ENCODE measurements at regions not wholly inside any gene's neighbourhood (a gene's known extent, or its start where the extent isn't known, plus 50 kb on each side); places are given as distances from the start of the nearest gene placed in this dataset.

DNA sequence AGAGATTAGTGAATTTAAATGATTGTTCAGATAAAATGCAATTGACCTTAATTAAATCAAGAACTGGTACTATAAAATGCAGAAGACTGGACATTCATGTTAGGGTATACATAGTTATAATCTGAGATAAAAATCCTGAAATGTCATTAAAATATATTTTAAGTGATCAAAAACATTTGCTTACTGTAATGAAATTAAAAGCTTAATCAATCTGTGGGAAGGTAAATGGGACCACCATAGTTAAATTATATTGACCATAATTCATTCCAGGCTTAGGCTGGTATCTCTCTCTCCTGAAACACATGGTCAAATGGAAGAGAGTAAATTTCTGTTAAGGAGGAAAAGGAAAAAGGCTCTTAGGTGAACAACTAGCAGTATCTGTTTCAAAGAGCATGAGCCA is 474.4 kb downstream of the C4orf33 start:
- Histone ChIP-seq H3K4me3 (no peak overlapping the region), H3K4me1 (no peaks in the 10 kb centered on the region), H3K36me3 (no peaks in the 10 kb centered on the region), H3K9me3 (no peaks in the 10 kb centered on the region), H3K27me3 (no peaks in the 10 kb centered on the region), H3K27ac (no peak overlapping the region)
- no peak for ATAC-seq
- intact Hi-C loops (cut with DNase I): no loop called here
- no peak for DNase-seq
- FAIRE-seq: no peak
- TF ChIP-seq CTCF (IDR thresholded peaks at IDR 0.05): no peak

DNA sequence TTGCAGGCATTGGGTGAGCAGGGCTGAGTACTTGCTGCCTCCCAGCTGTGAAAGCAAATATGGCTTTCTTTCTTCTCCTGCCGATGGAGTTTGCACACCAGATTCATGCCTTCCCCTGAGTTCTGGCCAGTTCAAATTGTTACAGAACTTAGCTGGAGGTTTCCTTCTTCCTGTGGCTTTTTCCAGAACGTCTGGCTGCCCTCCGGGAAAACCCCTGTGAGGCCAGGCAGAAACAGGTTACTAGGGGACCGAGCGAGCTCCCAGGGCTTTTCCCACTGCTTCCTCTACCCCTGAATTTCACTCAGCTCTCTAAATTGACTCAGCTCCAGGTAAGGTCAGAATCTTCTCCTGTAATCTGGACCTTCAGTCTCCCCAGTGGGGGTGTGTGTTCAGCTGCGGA is 482.4 kb downstream of the C4orf33 start:
- ATAC-seq (peak in 1 of 4 donors; percentile 28), FAIRE-seq (no peak), DNase-seq (no peak)
- Histone ChIP-seq H3K36me3 (no peaks in the 10 kb centered on the region), H3K27me3 (no peaks in the 10 kb centered on the region), H3K9me3 (no peaks in the 10 kb centered on the region), H3K4me1 (no peaks in the 10 kb centered on the region), H3K27ac (no peak overlapping the region), H3K4me3 (no peak overlapping the region)
- intact Hi-C loops (cut with DNase I): no loop called here
- no peak for TF ChIP-seq CTCF (IDR thresholded peaks at IDR 0.05)
- WGBS, 2 donors: 50 to 55% methylated on average over 6 of the region's 6 CpGs

DNA sequence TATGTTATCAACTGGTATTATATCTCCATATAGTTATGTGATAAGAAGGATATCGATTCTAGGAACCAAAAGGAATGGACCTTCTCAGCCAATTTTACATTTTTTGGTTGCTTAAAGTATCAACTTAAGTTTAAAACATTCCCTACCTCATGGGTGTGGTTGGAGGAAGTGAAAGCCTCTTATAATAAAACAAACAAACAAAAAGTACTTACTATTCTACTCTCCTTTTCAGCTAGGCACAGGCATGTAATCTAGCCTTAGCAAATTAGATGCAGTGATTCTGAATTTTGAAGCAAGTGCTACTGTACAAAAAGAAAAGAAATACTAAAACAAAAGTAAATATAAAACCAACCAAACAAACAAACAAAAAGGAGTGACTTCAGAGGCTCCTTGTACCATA is 485.4 kb downstream of the C4orf33 start:
- no peaks in the 10 kb centered on the region for H3K36me3 ChIP-seq
- intact Hi-C loops (cut with DNase I): no loop called here
- H3K4me3 ChIP-seq: no peak overlapping the region
- no peak for FAIRE-seq
- TF ChIP-seq CTCF (IDR thresholded peaks at IDR 0.05): no peak
- 65 to 67% methylated on average over 1 of the region's 1 CpG for WGBS, 2 donors
- no peak for ATAC-seq
- DNase-seq: no peak
- no peaks in the 10 kb centered on the region for H3K27me3 ChIP-seq
- no peak overlapping the region for H3K27ac ChIP-seq
- H3K4me1 ChIP-seq: no peaks in the 10 kb centered on the region
- H3K9me3 ChIP-seq: no peaks in the 10 kb centered on the region

- Histone ChIP-seq H3K27ac (no peak overlapping the region), H3K4me3 (no peak overlapping the region), H3K4me1 (no peaks in the 10 kb centered on the region), H3K9me3 (no peaks in the 10 kb centered on the region), H3K36me3 (no peaks in the 10 kb centered on the region), H3K27me3 (no peaks in the 10 kb centered on the region)
- no peak for TF ChIP-seq CTCF (IDR thresholded peaks at IDR 0.05)
- no peak for FAIRE-seq
- no peak for DNase-seq
- WGBS, 2 donors: 35 to 44% methylated on average over 2 of the region's 2 CpGs
- intact Hi-C loops (cut with DNase I): no loop called here
- peak in 1 of 4 donors; percentile 56 for ATAC-seq
Observed at GRCh38 chr4:129583868-129584267, 487.9 kb downstream of the C4orf33 start.

- no peaks in the 10 kb centered on the region for H3K4me1 ChIP-seq
- ATAC-seq (no peak), FAIRE-seq (no peak), DNase-seq (no peak)
- no peak overlapping the region for H3K27ac ChIP-seq
- H3K9me3 ChIP-seq: no peaks in the 10 kb centered on the region
- TF ChIP-seq CTCF (IDR thresholded peaks at IDR 0.05): no peak
- no peaks in the 10 kb centered on the region for H3K36me3 ChIP-seq
- intact Hi-C loops (cut with DNase I): no loop called here
- H3K27me3 ChIP-seq: no peaks in the 10 kb centered on the region
- H3K4me3 ChIP-seq: no peak overlapping the region
Observed at GRCh38 chr4:129598582-129598981, 502.6 kb downstream of the C4orf33 start.

Measured in pancreas (tissue), 10 donors.